KBM-7 (cell line): ENCODE measurements at regions not wholly inside any gene's neighbourhood (a gene's known extent, or its start where the extent isn't known, plus 50 kb on each side); places are given as distances from the start of the nearest gene placed in this dataset.

Experiments used
- DNase-seq: peaks from one replicate; pipeline ENCODE4 v3.0.0-alpha.2; 2015
- in situ Hi-C: fragments of 300-500 bp; cut with MboI; formaldehyde crosslinking; loops from 2 replicates; pipeline ENCODE4 v1.14.3; 2020; ENCODE audit warnings: low sequenced_read_pairs, low pct_unique_long_range_greater_than_20kb, mixed read lengths

GRCh38 chr3:119091936-119092677 lies 53.9 kb upstream of the TEX55 start:
- in situ Hi-C loops, result loop anchor here (25.0 kb wide), 1 partner anchor 205 kb away; no protein-coding TSS in a partner anchor
- no peak for DNase-seq

DNA sequence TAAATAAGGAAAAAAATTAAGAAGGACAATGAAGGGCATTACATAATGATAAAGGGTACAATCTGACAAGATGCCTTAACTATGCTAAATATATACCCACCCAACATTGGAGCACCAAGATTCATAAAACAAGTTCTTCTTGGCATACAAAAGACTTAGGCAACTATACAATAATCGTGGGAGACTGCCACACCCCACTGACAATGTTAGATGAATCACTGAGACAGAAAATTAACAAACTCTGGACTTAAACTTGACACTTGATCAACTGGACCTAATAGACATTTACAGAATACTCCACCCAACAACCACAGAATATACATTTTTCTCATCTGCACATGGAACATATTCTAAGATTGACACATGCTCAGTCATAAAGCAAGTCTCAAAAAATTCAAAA lies 53.2 kb upstream of the IGSF11 start:
- in situ Hi-C loops, result loop anchor here (25.0 kb wide), 1 partner anchor 200 kb away; no protein-coding TSS in a partner anchor

GRCh38 chr3:119085070-119085439 lies 50.4 kb upstream of the IGSF11 start:
- in situ Hi-C loops, result loop anchor here (25.0 kb wide), 1 partner anchor 198 kb away; no protein-coding TSS in a partner anchor
- no peak for DNase-seq

More for the DNA sequence above, 53.2 kb upstream of the IGSF11 start:
- DNase-seq, result no peak

DNA sequence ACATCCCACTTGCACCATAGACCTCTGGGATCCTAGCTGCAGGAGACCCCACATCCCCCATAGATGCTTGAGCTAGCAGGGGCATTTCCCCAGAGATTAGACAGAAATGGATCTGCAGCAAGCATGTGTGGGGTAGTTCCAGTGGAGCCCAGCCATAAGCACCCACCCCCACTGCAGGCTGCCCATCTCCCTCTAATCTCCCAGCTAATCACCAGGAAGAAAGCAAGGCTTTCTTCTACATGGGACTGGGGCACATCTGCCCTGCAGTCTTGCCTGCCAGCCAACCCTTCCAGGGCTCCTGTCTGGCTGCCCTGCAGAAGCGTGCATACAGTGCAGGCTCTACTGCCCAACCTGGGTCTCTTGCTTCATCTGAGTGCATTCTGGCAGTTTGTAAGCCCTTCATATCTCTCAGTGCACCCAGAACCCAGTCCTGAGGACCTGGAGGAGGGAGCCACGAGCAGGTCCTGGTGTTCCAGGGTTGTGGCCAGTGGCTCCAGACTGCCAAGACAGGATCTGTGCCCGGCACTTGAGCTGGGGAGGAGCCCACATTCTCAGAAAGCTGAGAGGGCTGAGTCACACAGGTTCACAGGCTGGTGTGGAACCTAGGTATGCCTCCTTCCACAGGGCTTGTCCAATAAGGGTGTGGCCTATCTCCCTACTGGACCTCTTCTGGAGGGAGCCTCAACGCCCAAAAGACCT lies 49.9 kb upstream of the IGSF11 start:
- in situ Hi-C loops, result loop anchor here (25.0 kb wide), 1 partner anchor 197 kb away; no protein-coding TSS in a partner anchor
- DNase-seq, result no peak
